HEK293T (cell line): ENCODE measurements at regions not wholly inside any gene's neighbourhood (a gene's known extent, or its start where the extent isn't known, plus 50 kb on each side); places are given as distances from the start of the nearest gene placed in this dataset.

Experiments
- ARNT ChIP-seq: fragments of 450-650 bp; IDR thresholded peaks from 2 replicates; pipeline ENCODE4 v1.6.1; 2017; ENCODE audit warnings: mild to moderate bottlenecking
- CTBP1 ChIP-seq: fragments of 450-650 bp; IDR thresholded peaks from 2 replicates; pipeline ENCODE4 v1.6.1; 2016; ENCODE audit warnings: borderline replicate concordance
- ELF4 ChIP-seq: fragments of 450-650 bp; IDR thresholded peaks from 2 replicates; pipeline ENCODE4 v1.6.1; 2017; ENCODE audit warnings: antibody characterized with exemption
- FOXK2 ChIP-seq: fragments of 450-650 bp; IDR thresholded peaks from 2 replicates; pipeline ENCODE4 v1.6.1; 2016; ENCODE audit warnings: mild to moderate bottlenecking
- FOXM1 ChIP-seq: fragments of 450-650 bp; IDR thresholded peaks from 2 replicates; pipeline ENCODE4 v1.6.1; 2017; ENCODE audit warnings: mild to moderate bottlenecking, borderline replicate concordance
- HDGF ChIP-seq: fragments of 450-650 bp; IDR thresholded peaks from 2 replicates; pipeline ENCODE4 v1.6.1; 2017; ENCODE audit warnings: antibody characterized with exemption, borderline replicate concordance
- L3MBTL2 ChIP-seq: fragments of 450-650 bp; conservative IDR thresholded peaks from 2 replicates; pipeline ENCODE4 v1.6.1; 2016; ENCODE audit warnings: mild to moderate bottlenecking
- SUZ12 ChIP-seq: fragments of 450-650 bp; IDR thresholded peaks from 2 replicates; pipeline ENCODE4 v1.6.1; 2016; ENCODE audit warnings: mild to moderate bottlenecking
- TARDBP ChIP-seq: fragments of 450-650 bp; IDR thresholded peaks from 2 replicates; pipeline ENCODE4 v1.6.1; 2016

- TF ChIP-seq ELF4 (no peak), FOXM1 (no peak), FOXK2 (no peak), CTBP1 (no peak), HDGF (no peak), L3MBTL2 (no peak), ARNT (no peak), TARDBP (no peak), SUZ12 (no peak)
Observed at GRCh38 chr6:113082745-113083144, 735.6 kb downstream of the RFPL4B start.
